OCI-LY3 (cell line): ENCODE measurements at regions not wholly inside any gene's neighbourhood (a gene's known extent, or its start where the extent isn't known, plus 50 kb on each side); places are given as distances from the start of the nearest gene placed in this dataset.

Source experiments
- EZH2phosphoT487 ChIP-seq: fragments of 200-600 bp; shearing (Covaris generic); IDR thresholded peaks from 2 replicates; pipeline ENCODE4 v1.6.1; 2018; ENCODE audit warnings: antibody characterized with exemption, mixed run types, low read depth
- TF ChIP-seq, protein P1 (sequence below): fragments of 200-600, 300-600 bp; sonication (generic); IDR thresholded peaks from 2 replicates; pipeline ENCODE4 v1.5.1; 2014; ENCODE audit warnings: antibody characterized with exemption, low read length, low read depth

DNA sequence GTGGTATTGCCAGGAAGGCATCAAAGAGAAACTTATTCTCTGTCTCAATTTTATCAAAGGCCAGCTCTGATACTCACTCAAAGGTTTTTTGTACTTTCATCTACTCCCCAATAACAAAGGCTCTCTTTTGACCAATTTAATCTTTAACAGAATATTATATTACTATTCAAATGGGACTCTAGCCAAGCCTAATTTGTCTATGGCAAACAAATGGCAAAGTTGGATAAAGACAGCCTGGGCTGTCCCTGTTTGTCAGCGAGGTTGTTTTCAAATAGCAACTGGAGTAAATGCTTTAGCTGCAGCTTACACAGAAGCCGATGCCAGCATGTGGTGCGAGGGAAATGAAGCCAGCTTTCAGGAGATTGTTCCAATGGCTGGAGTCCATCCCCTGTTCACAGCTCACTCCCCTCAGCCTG lies 80.1 kb upstream of the CTNNA2 start:
- TF ChIP-seq EZH2phosphoT487 = no peak
- TF ChIP-seq, protein P1, sequence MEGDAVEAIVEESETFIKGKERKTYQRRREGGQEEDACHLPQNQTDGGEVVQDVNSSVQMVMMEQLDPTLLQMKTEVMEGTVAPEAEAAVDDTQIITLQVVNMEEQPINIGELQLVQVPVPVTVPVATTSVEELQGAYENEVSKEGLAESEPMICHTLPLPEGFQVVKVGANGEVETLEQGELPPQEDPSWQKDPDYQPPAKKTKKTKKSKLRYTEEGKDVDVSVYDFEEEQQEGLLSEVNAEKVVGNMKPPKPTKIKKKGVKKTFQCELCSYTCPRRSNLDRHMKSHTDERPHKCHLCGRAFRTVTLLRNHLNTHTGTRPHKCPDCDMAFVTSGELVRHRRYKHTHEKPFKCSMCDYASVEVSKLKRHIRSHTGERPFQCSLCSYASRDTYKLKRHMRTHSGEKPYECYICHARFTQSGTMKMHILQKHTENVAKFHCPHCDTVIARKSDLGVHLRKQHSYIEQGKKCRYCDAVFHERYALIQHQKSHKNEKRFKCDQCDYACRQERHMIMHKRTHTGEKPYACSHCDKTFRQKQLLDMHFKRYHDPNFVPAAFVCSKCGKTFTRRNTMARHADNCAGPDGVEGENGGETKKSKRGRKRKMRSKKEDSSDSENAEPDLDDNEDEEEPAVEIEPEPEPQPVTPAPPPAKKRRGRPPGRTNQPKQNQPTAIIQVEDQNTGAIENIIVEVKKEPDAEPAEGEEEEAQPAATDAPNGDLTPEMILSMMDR = no peak
